Thoracic aorta (tissue), 2 donors: ENCODE measurements at regions not wholly inside any gene's neighbourhood (a gene's known extent, or its start where the extent isn't known, plus 50 kb on each side); places are given as distances from the start of the nearest gene placed in this dataset.

ENCODE experiments used
- ATAC-seq: fragments of 150-250 bp; one replicate; pipeline ENCODE4 v1.8.0; 2017; ENCODE audit warnings: low read depth; ENCODE audit not compliant: insufficient number of reproducible peaks, low FRiP score
- DNase-seq: peaks from one replicate; pipeline ENCODE4 v3.0.0-alpha.2; 2020; ENCODE audit warnings: low spot score
- H3K27ac ChIP-seq, 2 donors: fragments of 200-600 bp; sonication (generic); 1 replicate in 1 of 2; 2 replicates in 1 of 2; pipeline ENCODE4 v1.5.1; 2016; ENCODE audit warnings: mild to moderate bottlenecking in 2 of 2, moderate library complexity in 2 of 2
- H3K27me3 ChIP-seq: fragments of 200-600 bp; sonication (generic); replicated peaks from 2 replicates; pipeline ENCODE4 v1.6.0; 2016; ENCODE audit warnings: mild to moderate bottlenecking; ENCODE audit not compliant: insufficient read depth
- H3K36me3 ChIP-seq: fragments of 200-600 bp; sonication (generic); one replicate; pipeline ENCODE4 v1.5.1; 2016
- H3K4me1 ChIP-seq, 2 donors: fragments of 200-600 bp; sonication (generic); 1 replicate in 1 of 2; 2 replicates in 1 of 2; pipeline versions ENCODE4 v1.5.1 to v1.6.0; 2016; ENCODE audit warnings: low read depth in 2 of 2, mild to moderate bottlenecking in 1 of 2; ENCODE audit not compliant: control insufficient read depth in 1 of 2
- H3K4me3 ChIP-seq: fragments of 200-600 bp; sonication (generic); 2 replicates; pipeline ENCODE4 v1.5.1; 2016; ENCODE audit warnings: mild to moderate bottlenecking
- H3K9me3 ChIP-seq: fragments of 200-600 bp; sonication (generic); 2 replicates; pipeline ENCODE4 v1.5.1; 2016
- TF ChIP-seq, protein P1 (sequence below): fragments of 200-600 bp; sonication (generic); IDR thresholded peaks from one replicate; pipeline ENCODE4 v1.5.1; 2019; ENCODE audit warnings: antibody characterized with exemption

DNA sequence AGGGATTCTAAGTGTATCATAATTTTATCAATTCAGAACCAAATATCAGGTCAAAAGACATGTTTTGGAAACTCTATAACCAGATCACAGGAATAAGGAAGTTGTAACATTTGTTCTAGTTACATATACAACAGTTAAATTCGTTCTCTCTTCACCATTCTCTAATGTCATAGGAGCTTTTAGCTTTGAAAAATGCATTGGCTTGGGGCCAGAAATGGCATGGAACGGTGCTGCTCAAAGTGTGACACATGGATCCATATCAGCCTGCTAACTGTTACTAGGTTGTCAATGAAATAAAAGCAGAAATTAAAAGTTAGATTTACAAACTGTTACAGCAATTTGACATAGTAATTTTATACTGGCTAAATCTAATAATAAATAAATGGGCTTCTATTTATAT lies 120.3 kb downstream of the LCA5 start:
- DNase-seq (no peak), ATAC-seq (no peak)
- Histone ChIP-seq H3K27me3 (no peaks in the 10 kb centered on the region), H3K9me3 (no peaks in the 10 kb centered on the region), H3K4me1 (peaks cover 0 to 2% of the 10 kb centered on the region in 2 donors), H3K36me3 (no peaks in the 10 kb centered on the region), H3K4me3 (no peak overlapping the region), H3K27ac (no peak overlapping the region)
- TF ChIP-seq, protein P1, sequence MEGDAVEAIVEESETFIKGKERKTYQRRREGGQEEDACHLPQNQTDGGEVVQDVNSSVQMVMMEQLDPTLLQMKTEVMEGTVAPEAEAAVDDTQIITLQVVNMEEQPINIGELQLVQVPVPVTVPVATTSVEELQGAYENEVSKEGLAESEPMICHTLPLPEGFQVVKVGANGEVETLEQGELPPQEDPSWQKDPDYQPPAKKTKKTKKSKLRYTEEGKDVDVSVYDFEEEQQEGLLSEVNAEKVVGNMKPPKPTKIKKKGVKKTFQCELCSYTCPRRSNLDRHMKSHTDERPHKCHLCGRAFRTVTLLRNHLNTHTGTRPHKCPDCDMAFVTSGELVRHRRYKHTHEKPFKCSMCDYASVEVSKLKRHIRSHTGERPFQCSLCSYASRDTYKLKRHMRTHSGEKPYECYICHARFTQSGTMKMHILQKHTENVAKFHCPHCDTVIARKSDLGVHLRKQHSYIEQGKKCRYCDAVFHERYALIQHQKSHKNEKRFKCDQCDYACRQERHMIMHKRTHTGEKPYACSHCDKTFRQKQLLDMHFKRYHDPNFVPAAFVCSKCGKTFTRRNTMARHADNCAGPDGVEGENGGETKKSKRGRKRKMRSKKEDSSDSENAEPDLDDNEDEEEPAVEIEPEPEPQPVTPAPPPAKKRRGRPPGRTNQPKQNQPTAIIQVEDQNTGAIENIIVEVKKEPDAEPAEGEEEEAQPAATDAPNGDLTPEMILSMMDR = no peak

GRCh38 chr6:79413562-79414002 lies 123.6 kb downstream of the LCA5 start:
- Histone ChIP-seq H3K4me1 (no peaks in the 10 kb centered on the region), H3K36me3 (no peaks in the 10 kb centered on the region), H3K27ac (no peak overlapping the region), H3K4me3 (no peak overlapping the region), H3K27me3 (no peaks in the 10 kb centered on the region), H3K9me3 (no peaks in the 10 kb centered on the region)
- ATAC-seq (no peak), DNase-seq (no peak)
- TF ChIP-seq, protein P1 = no peak

DNA sequence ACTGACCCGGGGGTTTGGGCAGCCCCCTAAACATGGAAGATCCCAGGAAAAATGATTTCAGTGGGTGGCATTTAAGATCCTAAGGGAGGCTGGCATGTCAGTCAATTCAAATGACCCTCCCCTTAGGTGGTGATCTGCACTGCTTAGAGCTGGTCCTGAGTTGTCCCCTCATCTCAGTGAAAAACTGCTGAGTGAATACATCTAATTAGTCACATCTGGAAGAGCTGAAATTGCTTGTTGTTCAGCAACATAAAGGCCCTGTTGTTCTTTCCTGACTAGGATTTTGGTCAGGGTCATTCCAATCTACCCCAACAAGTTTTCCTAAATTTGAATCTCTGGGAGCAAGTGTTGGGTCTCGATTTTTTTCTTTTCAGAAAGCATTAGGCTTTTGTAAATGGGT lies 126.4 kb downstream of the LCA5 start:
- Histone ChIP-seq H3K4me3 (no peak overlapping the region), H3K36me3 (no peaks in the 10 kb centered on the region), H3K4me1 (no peaks in the 10 kb centered on the region), H3K27ac (no peak overlapping the region), H3K9me3 (no peaks in the 10 kb centered on the region), H3K27me3 (no peaks in the 10 kb centered on the region)
- DNase-seq = no peak
- TF ChIP-seq, protein P1 = no peak
- ATAC-seq = no peak

GRCh38 chr6:79408256-79408974 lies 128.8 kb downstream of the LCA5 start:
- Histone ChIP-seq H3K27me3 (no peaks in the 10 kb centered on the region), H3K27ac (no peak overlapping the region), H3K4me1 (no peaks in the 10 kb centered on the region), H3K9me3 (no peaks in the 10 kb centered on the region), H3K36me3 (no peaks in the 10 kb centered on the region), H3K4me3 (no peak overlapping the region)
- ATAC-seq (no peak), DNase-seq (no peak)
- TF ChIP-seq, protein P1 = no peak

GRCh38 chr6:79404677-79405076 lies 132.6 kb downstream of the LCA5 start:
- Histone ChIP-seq H3K4me1 (no peaks in the 10 kb centered on the region), H3K9me3 (no peaks in the 10 kb centered on the region), H3K27ac (no peak overlapping the region), H3K27me3 (no peaks in the 10 kb centered on the region), H3K4me3 (no peak overlapping the region), H3K36me3 (no peaks in the 10 kb centered on the region)
- ATAC-seq (no peak), DNase-seq (no peak)
- TF ChIP-seq, protein P1 = no peak
